Caco-2 (cell line): ENCODE measurements at regions not wholly inside any gene's neighbourhood (a gene's known extent, or its start where the extent isn't known, plus 50 kb on each side); places are given as distances from the start of the nearest gene placed in this dataset.

Source experiments
- BruUV-seq: library from RNA; stranded (reverse); fragments of 400-500 nt; replicated peaks from 2 replicates; lab custom pipeline; 2021; lab: Mats Ljungman, UMichigan
- CTCF ChIA-PET: fragments of 300-600 bp; sonication (Branson Sonifier 250); formaldehyde crosslinking; loops from one replicate; lab custom pipeline; 2022; ENCODE audit warnings: antibody characterized with exemption; lab: Charles Lee
- POLR2A ChIA-PET: fragments of 300-600 bp; sonication (Branson Sonifier 250); formaldehyde crosslinking; loops from one replicate; lab custom pipeline; 2022; ENCODE audit warnings: antibody characterized with exemption; lab: Charles Lee
- DNase-seq, 2 experiments: peaks; one replicate each; pipeline versions ENCODE4 v3.0.0 to v3.0.0-alpha.2; 2020 to 2022
- H3K27me3 ChIP-seq: replicated peaks from 2 replicates; pipeline ENCODE4 v1.6.0; 2011; ENCODE audit warnings: low read length; ENCODE audit not compliant: control insufficient read depth, insufficient read depth
- H3K36me3 ChIP-seq: 2 replicates; pipeline ENCODE4 v1.5.1; 2011; ENCODE audit warnings: low read length; ENCODE audit not compliant: control insufficient read depth, insufficient read depth
- H3K4me1 ChIP-seq: fragments of 250-450 bp; sonication (Bioruptor Pico); 2 replicates; pipeline ENCODE4 v1.5.1; 2020; ENCODE audit warnings: mild to moderate bottlenecking
- H3K4me3 ChIP-seq: 2 replicates; pipeline ENCODE4 v1.5.1; 2011; ENCODE audit warnings: low read depth, mild to moderate bottlenecking, control low read depth, low read length
- H3K9me3 ChIP-seq: fragments of 250-450 bp; sonication (Bioruptor Pico); 2 replicates; pipeline ENCODE4 v1.5.1; 2020; ENCODE audit warnings: mild to moderate bottlenecking, moderate library complexity
- H3K27ac Mint-ChIP-seq: one replicate; pipeline ENCODE4 v1.8.0; 2022; ENCODE audit warnings: mixed read lengths; ENCODE audit not compliant: unreplicated experiment
- H3K27me3 Mint-ChIP-seq: one replicate; pipeline ENCODE4 v1.8.0; 2022; ENCODE audit warnings: mixed read lengths; ENCODE audit not compliant: insufficient read depth, unreplicated experiment
- H3K36me3 Mint-ChIP-seq: one replicate; pipeline ENCODE4 v1.8.0; 2022; ENCODE audit warnings: mild to moderate bottlenecking, mixed read lengths; ENCODE audit not compliant: insufficient read depth, unreplicated experiment
- H3K4me1 Mint-ChIP-seq: one replicate; pipeline ENCODE4 v1.8.0; 2022; ENCODE audit warnings: low read depth, mixed read lengths; ENCODE audit not compliant: unreplicated experiment
- H3K4me3 Mint-ChIP-seq: one replicate; pipeline ENCODE4 v1.8.0; 2022; ENCODE audit warnings: mild to moderate bottlenecking, moderate library complexity, mixed read lengths; ENCODE audit not compliant: unreplicated experiment
- H3K9me3 Mint-ChIP-seq: one replicate; pipeline ENCODE4 v1.8.0; 2022; ENCODE audit warnings: mixed read lengths; ENCODE audit not compliant: unreplicated experiment
- CTCF ChIP-seq, 2 experiments: fragments of 200-600 bp in 1 of 2; IDR thresholded peaks; 1 replicate in 1 of 2; 2 replicates in 1 of 2; pipeline versions ENCODE4 v1.5.1 to v1.8.0; 2011 to 2022; ENCODE audit warnings: antibody characterized with exemption in 1 of 2, control low read depth in 1 of 2, inconsistent platforms in 1 of 2, low read depth in 1 of 2, low read length in 1 of 2, mild to moderate bottlenecking in 1 of 2, moderate library complexity in 1 of 2; ENCODE audit not compliant: insufficient read depth in 1 of 2, severe bottlenecking in 1 of 2, unreplicated experiment in 1 of 2
- intact Hi-C: fragments of 100-400 bp; cut with micrococcal nuclease; formaldehyde crosslinking; loops from one replicate; pipeline ENCODE4 v1.10.0; 2022; ENCODE audit not compliant: unreplicated experiment

- CTCF ChIA-PET = no interaction called here
Observed at GRCh38 chr9:90953805-90954204, 152.2 kb downstream of the SYK start.

DNA sequence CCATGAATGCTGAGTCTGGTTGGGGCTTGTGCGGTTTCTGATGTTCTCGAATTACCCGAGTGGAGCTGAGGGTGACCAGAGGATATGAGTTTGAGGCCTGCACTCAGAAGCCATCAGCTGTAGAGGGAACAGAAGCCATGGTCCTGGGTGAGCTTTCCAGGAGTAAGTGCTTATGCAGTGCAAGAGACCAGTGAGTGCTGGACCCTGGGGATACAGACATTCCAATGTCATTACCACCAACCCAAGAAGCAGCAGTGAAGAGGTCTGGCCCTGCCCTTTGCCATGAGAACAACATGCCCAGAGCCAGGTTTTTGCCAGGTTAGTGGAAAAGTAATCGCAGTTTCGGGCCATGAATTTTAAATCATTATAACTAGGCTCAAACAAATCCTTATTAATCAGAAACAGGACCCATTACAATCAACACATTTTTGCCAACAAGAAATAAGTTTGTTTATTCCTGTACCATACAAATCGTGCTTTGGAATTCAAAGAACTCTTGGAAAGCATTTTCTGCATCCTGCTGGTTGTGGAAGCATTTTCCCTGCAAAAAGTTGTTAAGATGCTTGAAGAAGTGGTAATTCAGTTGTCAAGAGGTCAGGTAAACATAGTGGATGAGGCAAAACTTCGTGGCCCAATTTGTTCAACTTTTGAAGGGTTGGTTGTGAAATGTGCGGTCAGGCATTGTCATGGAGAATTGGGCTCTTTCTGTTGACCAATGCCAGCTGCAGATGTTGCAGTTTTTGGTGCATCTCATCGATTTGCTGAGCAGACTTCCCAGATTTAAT, 154.6 kb downstream of the SYK start:
- Histone ChIP-seq H3K4me3 (no peak overlapping the region), H3K9me3 (no peaks in the 10 kb centered on the region), H3K27me3 (no peaks in the 10 kb centered on the region), H3K4me1 (no peaks in the 10 kb centered on the region), H3K36me3 (no peaks in the 10 kb centered on the region)
- Mint-ChIP-seq H3K36me3 (no peaks in the 10 kb centered on the region), H3K27ac (no peak overlapping the region), H3K9me3 (no peaks in the 10 kb centered on the region), H3K4me3 (no peak overlapping the region), H3K27me3 (peaks cover 7% of the 10 kb centered on the region), H3K4me1 (no peaks in the 10 kb centered on the region)
- ChIA-PET POLR2A (no interaction called here), CTCF (no interaction called here)
- BruUV-seq = no TSS peak
- no peak for TF ChIP-seq CTCF (IDR thresholded peaks at IDR 0.05; ENCODE audit: insufficient read depth in 1 of 2, low read depth in 1 of 2, low read length in 1 of 2, severe bottlenecking in 1 of 2, unreplicated experiment in 1 of 2)
- intact Hi-C loops = no loop called here
- no peak for DNase-seq

More at GRCh38 chr9:90953805-90954204, 152.2 kb downstream of the SYK start:
- POLR2A ChIA-PET = no interaction called here
- Histone ChIP-seq H3K27me3 (no peaks in the 10 kb centered on the region), H3K9me3 (no peaks in the 10 kb centered on the region), H3K4me1 (no peaks in the 10 kb centered on the region), H3K36me3 (no peaks in the 10 kb centered on the region), H3K4me3 (no peak overlapping the region)
- H3K4me3 Mint-ChIP-seq = no peak overlapping the region
- no peak for TF ChIP-seq CTCF (IDR thresholded peaks at IDR 0.05; ENCODE audit: insufficient read depth in 1 of 2, low read depth in 1 of 2, low read length in 1 of 2, severe bottlenecking in 1 of 2, unreplicated experiment in 1 of 2)
- intact Hi-C loops = no loop called here
- H3K27me3 Mint-ChIP-seq = peaks cover 7% of the 10 kb centered on the region
- no peak overlapping the region for H3K27ac Mint-ChIP-seq
- DNase-seq = no peak
- no TSS peak for BruUV-seq
- no peaks in the 10 kb centered on the region for H3K9me3 Mint-ChIP-seq
- H3K4me1 Mint-ChIP-seq = no peaks in the 10 kb centered on the region
- H3K36me3 Mint-ChIP-seq = no peaks in the 10 kb centered on the region

- Mint-ChIP-seq H3K27me3 (peaks cover 7% of the 10 kb centered on the region), H3K27ac (no peak overlapping the region), H3K4me3 (no peak overlapping the region), H3K36me3 (no peaks in the 10 kb centered on the region), H3K4me1 (no peaks in the 10 kb centered on the region), H3K9me3 (no peaks in the 10 kb centered on the region)
- no peaks in the 10 kb centered on the region for H3K36me3 ChIP-seq
- H3K9me3 ChIP-seq = no peaks in the 10 kb centered on the region
- DNase-seq = peak in 1 of 2 experiments; percentile 60
- no TSS peak for BruUV-seq
- no peak for TF ChIP-seq CTCF (IDR thresholded peaks at IDR 0.05; ENCODE audit: insufficient read depth in 1 of 2, low read depth in 1 of 2, low read length in 1 of 2, severe bottlenecking in 1 of 2, unreplicated experiment in 1 of 2)
- H3K4me3 ChIP-seq = no peak overlapping the region
- ChIA-PET POLR2A (no interaction called here), CTCF (no interaction called here)
- no peaks in the 10 kb centered on the region for H3K27me3 ChIP-seq
- H3K4me1 ChIP-seq = no peaks in the 10 kb centered on the region
- intact Hi-C loops = no loop called here
Observed at GRCh38 chr9:90958328-90958727, 156.7 kb downstream of the SYK start.
